SK-N-SH treated with all-trans-retinoic acid at 6 μM for 48 hours (cell line): ENCODE measurements at regions not wholly inside any gene's neighbourhood (a gene's known extent, or its start where the extent isn't known, plus 50 kb on each side); places are given as distances from the start of the nearest gene placed in this dataset.

Source experiments
- ESRRG ChIP-seq: fragments of 250-450 bp; sonication (Bioruptor Pico); IDR thresholded peaks from 2 replicates; pipeline ENCODE4 v1.6.1; 2021; ENCODE audit warnings: mild to moderate bottlenecking
- OSR1 ChIP-seq: fragments of 250-450 bp; sonication (Bioruptor Pico); IDR thresholded peaks from 2 replicates; pipeline ENCODE4 v1.8.0; 2022; ENCODE audit warnings: moderate library complexity, mild to moderate bottlenecking, inconsistent platforms
- PATZ1 ChIP-seq: fragments of 250-450 bp; sonication (Bioruptor Pico); IDR thresholded peaks from 2 replicates; pipeline ENCODE4 v1.8.0; 2020; ENCODE audit warnings: mild to moderate bottlenecking, moderate library complexity, borderline replicate concordance
- POU6F1 ChIP-seq: fragments of 250-450 bp; sonication (Bioruptor Pico); IDR thresholded peaks from 2 replicates; pipeline ENCODE4 v1.8.0; 2021; ENCODE audit warnings: low read depth, mild to moderate bottlenecking, moderate library complexity, borderline replicate concordance
- SNAI2 ChIP-seq: fragments of 250-450 bp; sonication (Bioruptor Pico); IDR thresholded peaks from 2 replicates; pipeline ENCODE4 v1.5.0; 2020; ENCODE audit warnings: mild to moderate bottlenecking, moderate library complexity
- ZFP30 ChIP-seq: fragments of 450-650 bp; formaldehyde crosslinking; IDR thresholded peaks from 2 replicates; pipeline ENCODE4 v1.5.0; 2022; ENCODE audit warnings: mild to moderate bottlenecking, moderate library complexity
- ZNF565 ChIP-seq: fragments of 450-650 bp; formaldehyde crosslinking; conservative IDR thresholded peaks from 2 replicates; pipeline ENCODE4 v1.5.0; 2020; ENCODE audit warnings: low read depth, mild to moderate bottlenecking, moderate library complexity
- ZNF8 ChIP-seq: fragments of 450-650 bp; formaldehyde crosslinking; IDR thresholded peaks from 2 replicates; pipeline ENCODE4 v1.5.0; 2020; ENCODE audit warnings: mild to moderate bottlenecking, moderate library complexity

- TF ChIP-seq OSR1 (no peak), PATZ1 (no peak), SNAI2 (CRISPR knock-in tag) (no peak), ZNF8 (CRISPR knock-in tag) (peak; percentile 95), POU6F1 (CRISPR knock-in tag) (no peak), ZNF565 (CRISPR knock-in tag) (no peak), ZFP30 (CRISPR knock-in tag) (no peak), ESRRG (no peak)
Observed at GRCh38 chr4:62434921-62435320, 1234.8 kb downstream of the ADGRL3 start.
